Chondrocyte (in vitro differentiated cells): ENCODE measurements at regions not wholly inside any gene's neighbourhood (a gene's known extent, or its start where the extent isn't known, plus 50 kb on each side); places are given as distances from the start of the nearest gene placed in this dataset.

Source experiments
- DNase-seq: peaks from one replicate; pipeline ENCODE4 v3.0.0; 2021; ENCODE audit warnings: mixed read lengths, low spot score
- H3K27ac Mint-ChIP-seq: one replicate; pipeline ENCODE4 v1.8.0; 2021; ENCODE audit warnings: mild to moderate bottlenecking, moderate library complexity, mixed read lengths; ENCODE audit not compliant: unreplicated experiment
- H3K27me3 Mint-ChIP-seq: 2 replicates; pipeline ENCODE4 v1.8.0; 2021; ENCODE audit warnings: low read depth, mixed read lengths
- H3K36me3 Mint-ChIP-seq: 2 replicates; pipeline ENCODE4 v1.8.0; 2021; ENCODE audit warnings: low read depth, mixed read lengths
- H3K4me1 Mint-ChIP-seq: 2 replicates; pipeline ENCODE4 v1.8.0; 2021; ENCODE audit warnings: low read depth, mild to moderate bottlenecking, mixed read lengths
- H3K4me3 Mint-ChIP-seq: one replicate; pipeline ENCODE4 v1.8.0; 2021; ENCODE audit warnings: mild to moderate bottlenecking, moderate library complexity, mixed read lengths; ENCODE audit not compliant: unreplicated experiment
- H3K9me3 Mint-ChIP-seq: 2 replicates; pipeline ENCODE4 v1.8.0; 2021; ENCODE audit warnings: low read depth, mixed read lengths
- CTCF ChIP-seq: fragments of 200-600 bp; sonication (generic); IDR thresholded peaks from 2 replicates; pipeline ENCODE4 v1.5.0; 2021; ENCODE audit warnings: antibody characterized with exemption, mild to moderate bottlenecking, moderate library complexity

GRCh38 chr10:130958981-130959751 lies 352.4 kb downstream of the TCERG1L start:
- Mint-ChIP-seq H3K27ac (no peak overlapping the region), H3K4me3 (no peak overlapping the region), H3K27me3 (no peaks in the 10 kb centered on the region), H3K36me3 (no peaks in the 10 kb centered on the region), H3K9me3 (peaks cover 31% of the 10 kb centered on the region), H3K4me1 (no peaks in the 10 kb centered on the region)
- no peak for TF ChIP-seq CTCF
- DNase-seq, result no peak

GRCh38 chr10:130959752-130960195 lies 351.7 kb downstream of the TCERG1L start:
- Mint-ChIP-seq H3K4me3 (no peak overlapping the region), H3K36me3 (no peaks in the 10 kb centered on the region), H3K27ac (no peak overlapping the region), H3K4me1 (no peaks in the 10 kb centered on the region), H3K27me3 (no peaks in the 10 kb centered on the region), H3K9me3 (peaks cover 28% of the 10 kb centered on the region)
- TF ChIP-seq CTCF, result no peak
- no peak for DNase-seq

GRCh38 chr10:130960531-130960930 lies 351.0 kb downstream of the TCERG1L start:
- Mint-ChIP-seq H3K27me3 (no peaks in the 10 kb centered on the region), H3K36me3 (no peaks in the 10 kb centered on the region), H3K4me3 (no peak overlapping the region), H3K9me3 (peaks cover 32% of the 10 kb centered on the region), H3K27ac (no peak overlapping the region), H3K4me1 (no peaks in the 10 kb centered on the region)
- TF ChIP-seq CTCF, result no peak
- DNase-seq, result no peak

- H3K36me3 Mint-ChIP-seq, result no peaks in the 10 kb centered on the region
- H3K27me3 Mint-ChIP-seq, result no peaks in the 10 kb centered on the region
- H3K27ac Mint-ChIP-seq, result no peak overlapping the region
- no peak overlapping the region for H3K4me3 Mint-ChIP-seq
- no peaks in the 10 kb centered on the region for H3K4me1 Mint-ChIP-seq
- peaks cover 37% of the 10 kb centered on the region for H3K9me3 Mint-ChIP-seq
- no peak for TF ChIP-seq CTCF
- DNase-seq, result no peak
Measured at GRCh38 chr10:130961506-130962239, 349.8 kb downstream of the TCERG1L start.

- H3K27ac Mint-ChIP-seq, result no peak overlapping the region
- TF ChIP-seq CTCF, result no peak
- no peaks in the 10 kb centered on the region for H3K36me3 Mint-ChIP-seq
- DNase-seq, result no peak
- peaks cover 43% of the 10 kb centered on the region for H3K9me3 Mint-ChIP-seq
- no peaks in the 10 kb centered on the region for H3K27me3 Mint-ChIP-seq
- no peak overlapping the region for H3K4me3 Mint-ChIP-seq
- H3K4me1 Mint-ChIP-seq, result no peaks in the 10 kb centered on the region
Measured at GRCh38 chr10:130962240-130963051, 349.1 kb downstream of the TCERG1L start.
